ENCODE measurements at regions not wholly inside any gene's neighbourhood (a gene's known extent, or its start where the extent isn't known, plus 50 kb on each side); places are given as distances from the start of the nearest gene placed in this dataset.
A peak's percentile ranks its signal among the peaks of the same experiment; 100 is the strongest.

- Histone ChIP-seq H3K79me1 (ENCODE audit: low read depth in 1 of 2, low read length in 2 of 2) (no peaks in the 10 kb centered on the region), H2AK5ac (ENCODE audit: low read depth, low read length) (no peak overlapping the region), H3K4me1 (ENCODE audit: control insufficient read depth, insufficient read depth, low read length) (peaks cover 3% of the 10 kb centered on the region; the same call in 1 of the 2 replicates), H3K9ac (ENCODE audit: low read depth, low read length) (no peak overlapping the region), H3K23ac (ENCODE audit: low read depth, low read length) (no peak overlapping the region), H4K5ac (ENCODE audit: low read depth, low read length) (no peak overlapping the region), H3K18ac (ENCODE audit: low read depth, low read length) (no peak overlapping the region), H3K9me1 (ENCODE audit: insufficient read depth, low read length) (no peaks in the 10 kb centered on the region), H3K4me3 (ENCODE audit: insufficient read depth, low read depth, low read length) (no peak overlapping the region), H2BK20ac (ENCODE audit: low read depth, low read length) (no peak overlapping the region), H2BK15ac (ENCODE audit: low read depth, low read length) (no peak overlapping the region), H4K91ac (ENCODE audit: insufficient read depth, low read depth, low read length) (no peak overlapping the region), H3K27me3 (ENCODE audit: control insufficient read depth, insufficient read depth, low read length) (no peaks in the 10 kb centered on the region), H3K14ac (replicated peaks; ENCODE audit: low read depth, low read length) (no peak overlapping the region), H3K4me2 (ENCODE audit: low read depth, low read length) (no peak overlapping the region), H3K36me3 (ENCODE audit: control insufficient read depth, insufficient read depth, low read length) (no peaks in the 10 kb centered on the region), H3K9me3 (ENCODE audit: control insufficient read depth, insufficient read depth, low read length) (peaks cover 2% of the 10 kb centered on the region), H3K56ac (ENCODE audit: extremely low read depth, insufficient read depth, low read length) (no peak overlapping the region), H4K20me1 (ENCODE audit: insufficient read depth, low read length) (no peaks in the 10 kb centered on the region), H3K27ac (ENCODE audit: insufficient read depth, low read length) (no peak overlapping the region), H2BK5ac (ENCODE audit: low read depth, low read length, poor library complexity, severe bottlenecking) (no peak overlapping the region), H3K4ac (ENCODE audit: low read depth, low read length) (no peak overlapping the region), H2AFZ (replicated peaks; ENCODE audit: low read length, poor library complexity) (no peak overlapping the region), H4K8ac (ENCODE audit: low read depth in 2 of 2, low read length in 2 of 2) (no peak overlapping the region), H2BK120ac (ENCODE audit: low read depth, low read length) (no peak overlapping the region), H2AK9ac (replicated peaks; ENCODE audit: low read depth, low read length, poor library complexity) (no peak overlapping the region)
- ATAC-seq (ENCODE audit: low read depth) (peak; percentile 93), DNase-seq (peak; percentile 50)
- TF ChIP-seq NFE2L2 (IDR thresholded peaks at IDR 0.05; ENCODE audit: low read depth, low read length) (no peak), RAD21 (IDR thresholded peaks at IDR 0.05; ENCODE audit: low read length) (no peak), CEBPB (IDR thresholded peaks at IDR 0.05; ENCODE audit: low read depth, low read length) (no peak)
- ChIA-PET CTCF (no interaction called here), POLR2A (ENCODE audit: unreplicated experiment) (no interaction called here)
- BruUV-seq (replicated peaks): no TSS peak
- intact Hi-C loops (cut with micrococcal nuclease) (no loop called here), in situ Hi-C loops (cut with MboI; ENCODE audit: low sequenced_read_pairs) (no loop called here), dilution Hi-C loops (cut with HindIII; ENCODE audit: low sequenced_read_pairs, unreplicated experiment) (no loop called here)
Observed at GRCh38 chr4:11495291-11495690, 66.6 kb upstream of the HS3ST1 start.
